ENCODE measurements at regions not wholly inside any gene's neighbourhood (a gene's known extent, or its start where the extent isn't known, plus 50 kb on each side); places are given as distances from the start of the nearest gene placed in this dataset.

- peak; percentile 65 to 94 (median 93) for DNase-seq
These were observed 307.8 kb upstream of the GIMD1 start for GRCh38 chr4:106676173-106676921.

GRCh38 chr4:106671716-106672115, 303.1 kb upstream of the GIMD1 start:
- DNase-seq = no peak

GRCh38 chr4:106670976-106671375, 302.4 kb upstream of the GIMD1 start:
- DNase-seq = no peak

GRCh38 chr4:106659371-106659770, 290.8 kb upstream of the GIMD1 start:
- peak in 2 of 3 donors; percentile 27 to 41 for DNase-seq

- no peak for DNase-seq
These were observed 283.5 kb upstream of the GIMD1 start for GRCh38 chr4:106652095-106652494.

- no peak for DNase-seq
These were observed 282.1 kb upstream of the GIMD1 start for GRCh38 chr4:106650701-106651100.

GRCh38 chr4:106647451-106647850, 278.9 kb upstream of the GIMD1 start:
- no peak for DNase-seq

GRCh38 chr4:106629268-106629625, 260.7 kb upstream of the GIMD1 start:
- DNase-seq = no peak

- no peak for DNase-seq
These were observed 260.1 kb upstream of the GIMD1 start for GRCh38 chr4:106628586-106629267.

- DNase-seq = peak in 1 of 3 donors; percentile 18
These were observed 258.5 kb upstream of the GIMD1 start for GRCh38 chr4:106627051-106627450.

- DNase-seq = no peak
These were observed 256.1 kb upstream of the GIMD1 start for GRCh38 chr4:106624671-106625070.

- no peak for DNase-seq
These were observed 250.4 kb upstream of the GIMD1 start for GRCh38 chr4:106618956-106619355.

- DNase-seq = no peak
These were observed 247.4 kb upstream of the GIMD1 start for GRCh38 chr4:106615961-106616360.

- DNase-seq = no peak
These were observed 246.9 kb upstream of the GIMD1 start for GRCh38 chr4:106615410-106615945.

- no peak for DNase-seq
These were observed 245.9 kb upstream of the GIMD1 start for GRCh38 chr4:106614441-106614840.

GRCh38 chr4:106609917-106610316, 241.3 kb upstream of the GIMD1 start:
- no peak for DNase-seq

GRCh38 chr4:106607558-106607957, 239.0 kb upstream of the GIMD1 start:
- no peak for DNase-seq

GRCh38 chr4:106604319-106605051, 235.9 kb upstream of the GIMD1 start:
- no peak for DNase-seq

GRCh38 chr4:106603471-106603870, 234.9 kb upstream of the GIMD1 start:
- no peak for DNase-seq

GRCh38 chr4:106602711-106603110, 234.1 kb upstream of the GIMD1 start:
- no peak for DNase-seq

- no peak for DNase-seq
These were observed 232.9 kb upstream of the GIMD1 start for GRCh38 chr4:106601519-106601918.

GRCh38 chr4:106595906-106596305, 227.3 kb upstream of the GIMD1 start:
- no peak for DNase-seq

GRCh38 chr4:106594291-106594952, 225.8 kb upstream of the GIMD1 start:
- peak in 1 of 3 donors; percentile 6 for DNase-seq
